Femur (tissue), 1 donor: ENCODE measurements at regions not wholly inside any gene's neighbourhood (a gene's known extent, or its start where the extent isn't known, plus 50 kb on each side); places are given as distances from the start of the nearest gene placed in this dataset.
A peak's percentile ranks its signal among the peaks of the same experiment; 100 is the strongest.
"Not testable (repeated sequence)": the region's sequence is repeated elsewhere in the genome, so short reads cannot be mapped to it uniquely, and the experiment has no call there.

ENCODE experiments used
- DNase-seq: peaks from one replicate; pipeline ENCODE4 v3.0.0-alpha.2; 2017

GRCh38 chr3:40649346-40649745 is 124.6 kb downstream of the ZNF621 start:
- DNase-seq = no peak

- DNase-seq = no peak
Observed at GRCh38 chr3:40652072-40652471, 127.3 kb downstream of the ZNF621 start.

- no peak for DNase-seq
Observed at GRCh38 chr3:40653001-40653400, 128.2 kb downstream of the ZNF621 start.

GRCh38 chr3:40653878-40654277 is 129.1 kb downstream of the ZNF621 start:
- no peak for DNase-seq

- DNase-seq = no peak
Observed at GRCh38 chr3:40655551-40655950, 130.8 kb downstream of the ZNF621 start.

GRCh38 chr3:40657623-40658022 is 132.9 kb downstream of the ZNF621 start:
- no peak for DNase-seq

- no peak for DNase-seq
Observed at GRCh38 chr3:40658305-40658704, 133.5 kb downstream of the ZNF621 start.

GRCh38 chr3:40660554-40660953 is 135.8 kb downstream of the ZNF621 start:
- DNase-seq = no peak

- no peak for DNase-seq
Observed at GRCh38 chr3:40661284-40661683, 136.5 kb downstream of the ZNF621 start.

GRCh38 chr3:40663280-40663679 is 138.5 kb downstream of the ZNF621 start:
- DNase-seq = no peak

- no peak for DNase-seq
Observed at GRCh38 chr3:40669176-40669575, 144.4 kb downstream of the ZNF621 start.

GRCh38 chr3:40672861-40673260 is 148.1 kb downstream of the ZNF621 start:
- DNase-seq = no peak

- no peak for DNase-seq
Observed at GRCh38 chr3:40677321-40677720, 152.6 kb downstream of the ZNF621 start.

- DNase-seq = no peak
Observed at GRCh38 chr3:40677749-40678148, 153.0 kb downstream of the ZNF621 start.

GRCh38 chr3:40679290-40679689 is 154.5 kb downstream of the ZNF621 start:
- DNase-seq = no peak

- DNase-seq = no peak
Observed at GRCh38 chr3:40680685-40681657, 156.2 kb downstream of the ZNF621 start.

- DNase-seq = no peak
Observed at GRCh38 chr3:40681658-40682055, 156.9 kb downstream of the ZNF621 start.

- DNase-seq = no peak
Observed at GRCh38 chr3:40689837-40690236, 165.1 kb downstream of the ZNF621 start.

- DNase-seq = peak; percentile 90
Observed at GRCh38 chr3:40690749-40691451, 166.1 kb downstream of the ZNF621 start.

- peak; percentile 64 for DNase-seq
Observed at GRCh38 chr3:40691452-40691861, 166.7 kb downstream of the ZNF621 start.

- DNase-seq = no peak
Observed at GRCh38 chr3:40695848-40696247, 171.1 kb downstream of the ZNF621 start.

GRCh38 chr3:40698611-40699010 is 173.9 kb downstream of the ZNF621 start:
- not testable (repeated sequence) for DNase-seq

- no peak for DNase-seq
Observed at GRCh38 chr3:40701016-40701588, 176.3 kb downstream of the ZNF621 start.

GRCh38 chr3:40704224-40704623 is 179.5 kb downstream of the ZNF621 start:
- no peak for DNase-seq
